Activated CD4-positive, alpha-beta T cell treated with anti-CD3 and anti-CD28 coated beads, Interleukin-2, amount 50 U/mL, for 4 hours (primary cell): ENCODE measurements at regions not wholly inside any gene's neighbourhood (a gene's known extent, or its start where the extent isn't known, plus 50 kb on each side); places are given as distances from the start of the nearest gene placed in this dataset.
"Not testable (repeated sequence)": the region's sequence is repeated elsewhere in the genome, so short reads cannot be mapped to it uniquely, and the experiment has no call there.

Experiments
- DNase-seq, 2 experiments: peaks; one replicate each; pipeline ENCODE4 v3.0.0-alpha.2; 2020

DNA sequence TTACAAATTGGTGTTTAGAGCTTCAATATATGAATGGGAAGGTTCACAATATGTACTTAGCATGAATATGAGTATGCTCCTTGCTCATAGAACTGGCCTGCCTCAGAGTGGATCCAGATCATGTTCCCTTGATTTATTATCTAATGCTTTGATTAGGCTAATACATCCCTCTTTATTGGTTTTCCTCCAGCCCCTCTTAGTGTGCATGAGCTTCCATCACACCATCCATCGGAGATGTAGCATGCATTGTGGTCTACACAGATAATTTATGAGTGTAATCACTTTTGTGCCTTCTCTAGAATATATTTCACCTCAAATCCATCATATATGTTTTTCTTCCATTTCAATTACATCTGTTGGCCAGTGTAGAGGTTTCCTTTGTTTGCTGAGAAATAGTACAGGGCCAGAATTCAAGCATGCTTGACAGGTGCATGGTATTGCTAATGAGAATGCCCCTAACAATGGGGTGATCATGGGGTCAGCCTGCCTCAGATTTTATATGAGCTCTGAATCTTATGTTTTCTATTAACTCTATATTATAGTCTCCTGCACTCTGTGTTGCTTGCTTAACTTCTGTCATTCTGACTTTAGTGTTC lies 786.4 kb upstream of the ARPP21 start:
- no peak for DNase-seq

DNA sequence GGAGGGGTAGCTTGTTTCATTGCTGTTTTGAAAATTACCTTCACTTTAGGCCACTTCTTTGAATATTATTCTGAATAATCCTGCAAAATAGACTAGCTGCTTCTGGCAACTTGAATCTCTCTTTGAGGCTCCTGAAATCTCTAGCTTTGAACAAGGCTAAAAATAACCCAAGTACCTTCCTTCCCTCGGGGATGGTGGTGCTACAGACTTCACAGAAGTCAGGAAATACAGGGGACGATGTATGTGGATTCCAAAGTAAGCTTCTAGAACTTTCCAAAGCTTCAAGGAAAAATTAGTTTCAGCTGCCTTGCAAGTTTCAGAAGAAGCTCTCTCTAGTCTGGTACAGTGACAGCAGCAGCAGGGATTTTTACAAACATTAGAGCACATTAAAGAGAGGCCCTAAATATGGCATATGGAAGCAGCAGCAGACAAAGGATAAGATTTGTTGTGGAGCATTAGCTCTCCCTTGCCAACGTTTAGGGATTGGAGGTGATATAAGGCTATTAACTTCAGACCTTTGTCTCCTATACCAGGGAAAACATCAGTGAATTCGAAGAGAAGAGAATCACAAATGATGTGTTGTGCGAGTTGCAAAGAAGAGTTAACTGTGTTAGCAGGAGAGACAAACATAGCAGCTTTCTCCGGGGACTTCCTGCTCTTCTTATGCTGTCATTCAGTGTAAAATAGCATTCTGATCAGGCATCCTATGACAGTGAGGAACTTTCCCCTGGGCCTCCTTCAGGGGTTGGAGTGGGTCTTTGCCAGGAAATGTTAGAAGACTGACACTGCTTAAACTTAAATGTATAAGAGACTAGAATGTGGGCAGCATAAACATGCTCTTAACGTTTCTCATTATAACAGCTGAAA lies 783.0 kb upstream of the ARPP21 start:
- no peak for DNase-seq

GRCh38 chr3:34858067-34858660 lies 781.2 kb upstream of the ARPP21 start:
- DNase-seq: no peak

GRCh38 chr3:34859746-34860145 lies 779.6 kb upstream of the ARPP21 start:
- no peak for DNase-seq

GRCh38 chr3:34862456-34862855 lies 776.9 kb upstream of the ARPP21 start:
- no peak for DNase-seq

GRCh38 chr3:34863485-34863884 lies 775.8 kb upstream of the ARPP21 start:
- no peak for DNase-seq

- DNase-seq: no peak
Measured at GRCh38 chr3:34864011-34864410, 775.3 kb upstream of the ARPP21 start.

DNA sequence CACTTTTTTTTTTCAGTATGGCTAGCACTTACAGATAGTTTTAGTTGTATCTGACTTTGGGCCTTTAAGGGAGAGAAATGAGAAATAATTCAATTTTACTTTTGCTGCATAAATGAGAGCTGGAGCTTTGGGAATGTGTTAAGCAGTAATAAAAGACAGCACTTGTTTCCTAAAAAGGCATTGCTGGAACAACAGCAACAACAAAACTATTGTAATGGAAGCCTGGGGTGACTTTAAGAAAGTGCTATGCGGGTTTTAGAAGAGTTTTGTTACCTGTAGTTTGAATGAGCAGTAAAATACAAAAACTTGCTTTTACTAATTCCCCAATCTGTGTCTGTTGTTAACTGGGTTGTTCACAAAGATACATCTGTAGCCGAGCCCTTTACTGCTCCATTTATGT lies 774.0 kb upstream of the ARPP21 start:
- no peak for DNase-seq

DNA sequence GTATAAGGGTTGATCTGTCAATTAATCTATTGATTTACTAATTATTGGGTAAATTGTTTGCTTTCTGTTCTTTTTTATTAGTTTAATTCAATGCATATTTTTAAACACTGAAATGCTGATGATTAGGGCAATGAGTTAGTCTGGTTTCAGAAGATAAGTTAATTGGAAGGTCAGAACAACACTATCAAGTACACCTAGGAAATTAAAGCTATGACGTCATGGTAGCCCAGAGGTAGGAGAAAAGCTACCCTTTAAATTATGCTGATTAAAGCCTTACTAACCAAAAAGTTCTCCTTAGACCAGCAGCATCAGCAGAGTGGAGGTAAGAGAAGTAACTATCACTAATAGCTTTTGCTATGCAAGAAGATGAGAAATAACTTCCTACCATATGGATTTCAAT lies 770.4 kb upstream of the ARPP21 start:
- no peak for DNase-seq

- DNase-seq: no peak
Measured at GRCh38 chr3:34869696-34870095, 769.6 kb upstream of the ARPP21 start.

DNA sequence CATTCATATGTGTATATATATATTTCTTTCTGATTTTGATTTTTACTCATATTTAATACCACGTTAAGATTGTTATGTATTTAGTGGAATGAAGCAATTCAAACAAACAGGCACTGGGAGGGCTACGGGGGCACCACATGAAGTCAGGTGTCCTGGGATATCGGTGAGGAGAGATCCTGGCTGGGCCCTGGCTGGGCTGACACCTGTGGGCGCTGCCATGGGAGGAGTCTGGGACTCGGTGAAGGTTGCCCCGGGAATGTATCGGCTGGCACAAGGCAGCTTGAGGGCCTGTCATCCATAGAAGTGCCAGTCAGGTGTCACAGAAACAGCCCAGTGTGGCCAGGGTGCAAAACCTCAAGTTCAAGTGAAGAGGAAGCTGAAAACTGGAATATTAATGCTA lies 766.9 kb upstream of the ARPP21 start:
- no peak for DNase-seq

GRCh38 chr3:34876997-34877396 lies 762.3 kb upstream of the ARPP21 start:
- DNase-seq: no peak

DNA sequence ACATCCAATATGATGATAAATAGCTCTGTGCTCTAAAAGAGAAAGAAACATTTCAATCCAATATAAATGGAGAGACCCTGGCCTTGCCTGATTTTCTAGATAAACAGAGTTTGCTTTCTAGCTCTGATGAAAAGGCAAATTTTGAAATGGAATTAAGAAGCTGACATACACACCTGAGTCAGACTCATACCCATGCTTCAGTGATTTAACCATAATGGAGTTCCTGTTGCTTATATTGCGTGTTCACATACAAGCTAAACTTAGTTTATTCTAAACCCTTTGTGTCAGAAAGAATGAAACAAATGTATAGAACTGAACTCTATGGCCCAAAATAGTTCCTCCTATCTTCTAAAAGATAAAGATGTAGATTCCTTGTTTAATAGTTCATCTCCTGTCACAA lies 760.8 kb upstream of the ARPP21 start:
- DNase-seq: no peak

DNA sequence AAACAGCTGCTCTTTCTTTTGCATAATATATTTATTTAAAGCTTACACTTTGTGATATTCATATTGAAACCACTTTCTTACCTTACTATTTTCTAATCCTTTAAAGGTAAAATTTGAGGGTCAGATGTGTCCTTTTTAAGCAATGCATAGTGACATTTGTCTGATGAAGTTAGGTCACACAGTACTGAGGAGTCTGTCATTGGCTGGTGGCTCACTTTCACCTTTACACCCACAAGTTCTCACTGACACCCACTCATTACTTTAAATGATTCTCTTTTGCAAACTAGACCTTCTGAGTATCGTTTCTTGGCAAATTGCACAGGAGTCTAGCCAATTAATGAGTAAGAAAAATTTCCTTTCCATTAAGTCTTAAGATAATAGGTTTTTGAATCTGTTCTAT lies 758.3 kb upstream of the ARPP21 start:
- DNase-seq: no peak

DNA sequence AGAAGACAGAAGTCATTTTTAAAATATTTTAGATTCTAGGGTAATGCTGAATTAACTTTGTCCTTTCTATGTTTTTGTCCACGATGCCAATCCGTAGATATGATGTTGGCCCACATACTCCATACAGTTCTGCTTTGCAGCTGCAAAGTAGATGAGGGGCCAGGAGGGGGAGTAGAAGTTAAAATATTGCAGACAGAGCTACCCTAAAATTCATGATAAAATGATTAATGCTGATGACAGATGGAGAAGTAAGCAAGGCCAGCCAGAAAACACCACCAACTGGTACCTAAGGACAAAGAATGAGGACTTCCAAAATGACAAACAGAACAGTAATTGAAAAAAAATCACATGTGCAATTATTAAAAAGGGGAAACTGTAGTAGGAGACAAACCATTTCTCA lies 756.6 kb upstream of the ARPP21 start:
- DNase-seq: no peak

GRCh38 chr3:34884007-34884406 lies 755.3 kb upstream of the ARPP21 start:
- no peak for DNase-seq

GRCh38 chr3:34886443-34886842 lies 752.9 kb upstream of the ARPP21 start:
- DNase-seq: no peak

- no peak for DNase-seq
Measured at GRCh38 chr3:34889641-34890040, 749.7 kb upstream of the ARPP21 start.

DNA sequence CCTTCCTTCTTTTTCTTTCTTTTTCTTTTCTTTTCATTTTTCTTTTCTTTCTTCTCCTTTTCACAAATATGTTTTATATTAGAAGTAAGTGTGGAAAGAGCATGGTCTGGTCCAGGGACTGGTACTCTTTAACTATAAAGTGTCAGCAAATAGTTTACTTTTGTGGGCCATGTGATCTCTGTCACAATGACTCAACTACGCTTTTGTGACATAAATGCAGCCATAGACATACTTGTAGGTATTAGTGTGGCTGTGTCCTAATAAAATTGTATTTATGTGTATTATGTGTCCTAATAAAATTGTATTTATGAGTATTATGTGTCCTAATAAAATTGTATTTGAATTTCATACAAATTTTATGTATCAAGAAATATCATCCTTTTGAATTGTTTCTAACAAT lies 749.1 kb upstream of the ARPP21 start:
- no peak for DNase-seq

DNA sequence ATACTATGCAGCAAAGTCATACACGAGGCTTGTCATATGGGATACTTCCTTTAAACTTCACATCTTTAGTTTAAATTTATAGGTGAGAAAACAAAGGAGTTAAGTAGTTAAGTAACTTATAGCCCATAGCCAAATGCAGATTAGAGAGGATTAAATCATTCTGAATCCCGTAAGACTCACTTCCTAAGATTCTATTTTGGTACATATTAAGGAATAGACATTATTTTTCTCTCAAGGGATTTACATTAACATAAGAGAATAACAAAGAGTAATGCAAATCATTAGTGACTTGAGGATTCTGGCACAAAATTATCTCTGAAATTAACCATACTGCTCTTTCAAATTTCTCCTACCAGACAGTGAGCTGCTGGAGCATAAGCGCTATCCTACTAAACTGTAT lies 747.4 kb upstream of the ARPP21 start:
- DNase-seq: no peak

- no peak for DNase-seq
Measured at GRCh38 chr3:34895841-34896240, 743.5 kb upstream of the ARPP21 start.

- DNase-seq: not testable (repeated sequence)
Measured at GRCh38 chr3:34909679-34910078, 729.6 kb upstream of the ARPP21 start.

- no peak for DNase-seq
Measured at GRCh38 chr3:34919025-34919424, 720.3 kb upstream of the ARPP21 start.

GRCh38 chr3:34920806-34921205 lies 718.5 kb upstream of the ARPP21 start:
- no peak for DNase-seq
